Dendritic cell treated with granulocyte-macrophage colony-stimulating factor and Interleukin-4, amounts not matched to agents 40 ng/mL and 50 ng/mL, for 4 days (primary cell): ENCODE measurements at regions not wholly inside any gene's neighbourhood (a gene's known extent, or its start where the extent isn't known, plus 50 kb on each side); places are given as distances from the start of the nearest gene placed in this dataset.
"Not testable (repeated sequence)": the region's sequence is repeated elsewhere in the genome, so short reads cannot be mapped to it uniquely, and the experiment has no call there.

ENCODE experiments used
- H3K27ac Mint-ChIP-seq: one replicate; pipeline ENCODE4 v1.8.0; 2022; ENCODE audit warnings: mild to moderate bottlenecking, mixed read lengths
- H3K27me3 Mint-ChIP-seq: one replicate; pipeline ENCODE4 v1.8.0; 2022; ENCODE audit warnings: mild to moderate bottlenecking, mixed read lengths
- H3K36me3 Mint-ChIP-seq: one replicate; pipeline ENCODE4 v1.8.0; 2022; ENCODE audit warnings: low read depth, mixed read lengths
- H3K4me1 Mint-ChIP-seq: one replicate; pipeline ENCODE4 v1.8.0; 2022; ENCODE audit warnings: low read depth, mixed read lengths
- H3K4me3 Mint-ChIP-seq: one replicate; pipeline ENCODE4 v1.8.0; 2022; ENCODE audit warnings: mild to moderate bottlenecking, moderate library complexity, mixed read lengths
- H3K9me3 Mint-ChIP-seq: one replicate; pipeline ENCODE4 v1.8.0; 2022; ENCODE audit warnings: mixed read lengths
- intact Hi-C: fragments of 100-400 bp; cut with micrococcal nuclease; formaldehyde crosslinking; loops from one replicate; pipeline ENCODE4 v1.15.0; 2022

DNA sequence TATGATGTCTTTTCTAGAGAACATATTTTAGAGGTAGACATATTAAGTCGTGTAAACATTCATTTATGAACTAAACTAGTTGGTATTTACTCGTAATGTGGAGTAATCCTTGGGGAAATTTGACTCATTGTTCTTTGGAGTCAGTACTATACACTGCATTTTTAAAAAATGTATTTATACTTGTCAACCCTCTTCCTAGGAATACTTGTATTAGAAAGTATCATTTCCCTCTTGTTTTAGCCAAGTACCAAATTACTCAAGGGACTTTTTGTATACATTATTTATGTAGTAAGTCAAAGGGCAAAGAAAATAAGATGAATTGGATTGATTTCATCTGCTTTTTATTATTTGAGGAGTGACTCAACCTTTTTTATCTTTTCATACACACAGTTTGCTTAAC is 248.1 kb upstream of the IZUMO3 start:
- intact Hi-C loops: no loop called here
- Mint-ChIP-seq H3K27me3 (no peaks in the 10 kb centered on the region), H3K9me3 (peaks cover 24% of the 10 kb centered on the region), H3K4me3 (no peak overlapping the region), H3K27ac (no peak overlapping the region), H3K4me1 (no peaks in the 10 kb centered on the region), H3K36me3 (no peaks in the 10 kb centered on the region)

- Mint-ChIP-seq H3K27me3 (no peaks in the 10 kb centered on the region), H3K9me3 (peaks cover 41% of the 10 kb centered on the region), H3K27ac (no peak overlapping the region), H3K4me1 (no peaks in the 10 kb centered on the region), H3K4me3 (no peak overlapping the region), H3K36me3 (no peaks in the 10 kb centered on the region)
- intact Hi-C loops: no loop called here
Measured at GRCh38 chr9:24776226-24776625, 230.5 kb upstream of the IZUMO3 start.

DNA sequence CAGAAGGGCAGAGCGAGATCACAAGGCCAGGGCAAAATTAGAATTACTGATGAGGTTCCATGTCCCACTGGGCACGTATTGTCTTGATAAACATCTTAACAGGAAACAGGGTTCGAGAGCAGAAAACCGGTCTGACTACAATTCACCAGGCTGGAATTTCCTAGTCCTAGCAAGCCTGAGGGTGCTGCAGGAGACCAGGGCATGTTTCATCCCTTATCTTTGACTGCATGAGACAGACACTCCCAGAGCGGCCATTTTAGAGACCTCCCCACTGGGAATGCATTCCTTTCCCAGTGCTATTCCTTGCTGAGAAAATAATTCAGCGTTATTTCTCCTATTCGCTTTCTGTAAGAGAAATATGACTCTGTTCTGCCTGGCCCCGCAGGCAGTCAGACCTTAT is 228.5 kb upstream of the IZUMO3 start:
- intact Hi-C loops, H3K36me3 Mint-ChIP-seq, H3K4me1 Mint-ChIP-seq, H3K27me3 Mint-ChIP-seq, H3K27ac Mint-ChIP-seq, H3K4me3 Mint-ChIP-seq: not testable (repeated sequence)
- peaks cover 41% of the 10 kb centered on the region for H3K9me3 Mint-ChIP-seq

GRCh38 chr9:24766081-24766480 is 220.4 kb upstream of the IZUMO3 start:
- no peak overlapping the region for H3K4me3 Mint-ChIP-seq
- intact Hi-C loops: no loop called here
- peaks cover 41% of the 10 kb centered on the region for H3K9me3 Mint-ChIP-seq
- H3K4me1 Mint-ChIP-seq: no peaks in the 10 kb centered on the region
- H3K27ac Mint-ChIP-seq: no peak overlapping the region
- no peaks in the 10 kb centered on the region for H3K36me3 Mint-ChIP-seq
- no peaks in the 10 kb centered on the region for H3K27me3 Mint-ChIP-seq

DNA sequence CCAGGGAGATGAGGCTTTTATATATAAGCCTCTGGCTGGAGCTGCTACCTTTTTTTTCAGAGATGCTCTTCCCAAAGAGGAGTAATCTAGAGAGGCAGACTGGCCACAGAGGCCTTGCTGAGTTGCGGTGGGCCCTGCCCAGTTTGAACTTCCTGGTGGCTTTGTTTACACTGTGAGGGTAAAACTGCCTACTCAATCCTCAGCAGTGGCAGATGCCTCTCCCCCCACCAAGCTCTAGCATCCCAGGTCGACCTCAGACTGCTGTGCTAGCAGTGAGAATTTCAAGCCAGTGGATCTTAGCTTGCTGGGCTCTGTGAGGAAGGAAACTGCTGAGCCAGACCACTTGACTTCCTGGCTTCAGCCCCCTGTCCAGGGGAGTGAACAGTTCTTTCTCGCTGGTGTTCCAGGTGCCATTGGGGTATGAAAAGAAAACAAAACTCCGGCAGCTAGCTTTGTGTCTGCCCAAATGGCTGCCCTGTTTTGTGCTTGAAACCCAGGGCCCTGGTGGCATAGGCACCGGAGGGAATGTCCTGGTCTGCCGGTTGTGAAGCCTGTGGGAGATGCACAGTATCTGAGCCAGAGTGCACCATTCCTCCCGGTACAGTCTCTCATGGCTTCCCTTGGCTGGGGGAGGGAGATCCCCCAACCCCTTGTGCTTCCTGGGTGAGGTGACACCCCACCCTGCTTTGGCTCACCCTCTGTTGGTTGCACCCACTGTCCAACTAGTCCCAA is 219.5 kb upstream of the IZUMO3 start:
- H3K9me3 Mint-ChIP-seq: peaks cover 40% of the 10 kb centered on the region
- H3K4me1 Mint-ChIP-seq: no peaks in the 10 kb centered on the region
- no peaks in the 10 kb centered on the region for H3K36me3 Mint-ChIP-seq
- intact Hi-C loops: no loop called here
- H3K27me3 Mint-ChIP-seq: no peaks in the 10 kb centered on the region
- no peak overlapping the region for H3K27ac Mint-ChIP-seq
- H3K4me3 Mint-ChIP-seq: no peak overlapping the region

GRCh38 chr9:24738421-24738961 is 192.8 kb upstream of the IZUMO3 start:
- peaks cover 16% of the 10 kb centered on the region for H3K9me3 Mint-ChIP-seq
- H3K27me3 Mint-ChIP-seq: no peaks in the 10 kb centered on the region
- no peaks in the 10 kb centered on the region for H3K4me1 Mint-ChIP-seq
- intact Hi-C loops: no loop called here
- no peaks in the 10 kb centered on the region for H3K36me3 Mint-ChIP-seq
- H3K27ac Mint-ChIP-seq: no peak overlapping the region
- no peak overlapping the region for H3K4me3 Mint-ChIP-seq

DNA sequence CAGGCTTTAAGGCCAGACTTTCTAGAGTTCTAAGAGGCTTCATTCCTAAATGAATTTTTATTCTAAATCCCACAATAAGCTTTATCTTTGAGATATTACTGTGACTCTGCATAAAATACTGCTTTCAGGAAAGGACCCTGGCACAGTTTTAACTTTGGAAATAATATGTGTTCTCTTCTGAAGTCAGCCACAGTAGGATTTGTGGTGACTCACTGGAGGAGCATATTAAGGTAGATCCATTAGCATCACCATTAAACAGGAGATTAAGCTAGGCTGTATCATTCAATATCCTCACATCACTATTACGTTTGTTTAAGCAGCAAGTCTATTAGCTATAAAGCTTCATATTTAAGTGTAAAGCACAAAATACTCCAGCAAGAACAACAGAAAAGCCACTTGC is 186.1 kb upstream of the IZUMO3 start:
- H3K27me3 Mint-ChIP-seq: no peaks in the 10 kb centered on the region
- no peak overlapping the region for H3K4me3 Mint-ChIP-seq
- H3K4me1 Mint-ChIP-seq: no peaks in the 10 kb centered on the region
- intact Hi-C loops: no loop called here
- peaks cover 8% of the 10 kb centered on the region for H3K9me3 Mint-ChIP-seq
- H3K27ac Mint-ChIP-seq: no peak overlapping the region
- H3K36me3 Mint-ChIP-seq: no peaks in the 10 kb centered on the region

- Mint-ChIP-seq H3K4me1 (no peaks in the 10 kb centered on the region), H3K36me3 (no peaks in the 10 kb centered on the region), H3K27ac (no peak overlapping the region), H3K9me3 (peaks cover 20% of the 10 kb centered on the region), H3K27me3 (no peaks in the 10 kb centered on the region), H3K4me3 (no peak overlapping the region)
- intact Hi-C loops: no loop called here
Measured at GRCh38 chr9:24721621-24722020, 175.9 kb upstream of the IZUMO3 start.

DNA sequence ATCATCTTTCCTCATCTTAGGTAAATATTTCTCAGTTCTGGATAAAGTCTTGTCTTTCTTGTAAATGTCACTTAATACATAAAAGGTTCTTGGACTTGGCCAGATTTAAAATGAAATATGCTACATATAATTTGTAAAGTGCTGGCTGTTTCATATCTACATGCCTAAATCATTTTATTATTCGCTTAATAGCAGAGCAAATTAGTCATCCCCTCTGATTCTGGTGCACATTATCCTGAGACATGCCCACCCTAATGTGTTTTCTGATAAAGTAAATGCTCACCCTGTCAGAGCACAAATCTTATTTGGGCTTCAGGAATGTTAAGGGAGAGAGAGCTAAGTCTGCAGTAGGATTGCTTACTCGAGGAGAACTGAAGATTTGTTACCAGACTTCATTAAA is 166.5 kb upstream of the IZUMO3 start:
- no peak overlapping the region for H3K27ac Mint-ChIP-seq
- H3K4me3 Mint-ChIP-seq: no peak overlapping the region
- H3K36me3 Mint-ChIP-seq: no peaks in the 10 kb centered on the region
- H3K27me3 Mint-ChIP-seq: no peaks in the 10 kb centered on the region
- H3K4me1 Mint-ChIP-seq: no peaks in the 10 kb centered on the region
- H3K9me3 Mint-ChIP-seq: no peaks in the 10 kb centered on the region
- intact Hi-C loops: no loop called here

DNA sequence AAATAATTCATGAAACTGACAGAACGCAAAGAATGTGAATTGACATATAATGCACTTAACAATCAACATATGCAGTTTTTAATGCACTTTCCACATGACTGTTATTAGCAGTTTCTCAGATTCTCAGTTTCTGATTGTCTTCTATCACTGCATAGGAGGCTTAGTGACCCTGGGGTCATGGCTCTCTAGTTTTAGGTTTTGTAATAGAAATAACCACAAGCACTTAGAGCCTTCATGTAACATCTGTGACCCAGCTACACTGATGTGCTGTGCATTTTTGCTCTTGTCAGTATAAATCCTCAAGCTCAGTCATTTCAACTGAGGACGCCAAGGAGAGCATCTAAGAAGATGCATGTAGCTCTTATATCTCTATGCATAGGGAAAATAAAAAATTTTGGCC is 163.1 kb upstream of the IZUMO3 start:
- no peak overlapping the region for H3K4me3 Mint-ChIP-seq
- no peaks in the 10 kb centered on the region for H3K4me1 Mint-ChIP-seq
- no peaks in the 10 kb centered on the region for H3K27me3 Mint-ChIP-seq
- no peak overlapping the region for H3K27ac Mint-ChIP-seq
- H3K9me3 Mint-ChIP-seq: no peaks in the 10 kb centered on the region
- intact Hi-C loops: no loop called here
- H3K36me3 Mint-ChIP-seq: no peaks in the 10 kb centered on the region

GRCh38 chr9:24698881-24699518 is 153.3 kb upstream of the IZUMO3 start:
- Mint-ChIP-seq H3K27me3 (no peaks in the 10 kb centered on the region), H3K36me3 (no peaks in the 10 kb centered on the region), H3K9me3 (peaks cover 14% of the 10 kb centered on the region), H3K4me1 (no peaks in the 10 kb centered on the region), H3K4me3 (no peak overlapping the region), H3K27ac (no peak overlapping the region)
- intact Hi-C loops: no loop called here

DNA sequence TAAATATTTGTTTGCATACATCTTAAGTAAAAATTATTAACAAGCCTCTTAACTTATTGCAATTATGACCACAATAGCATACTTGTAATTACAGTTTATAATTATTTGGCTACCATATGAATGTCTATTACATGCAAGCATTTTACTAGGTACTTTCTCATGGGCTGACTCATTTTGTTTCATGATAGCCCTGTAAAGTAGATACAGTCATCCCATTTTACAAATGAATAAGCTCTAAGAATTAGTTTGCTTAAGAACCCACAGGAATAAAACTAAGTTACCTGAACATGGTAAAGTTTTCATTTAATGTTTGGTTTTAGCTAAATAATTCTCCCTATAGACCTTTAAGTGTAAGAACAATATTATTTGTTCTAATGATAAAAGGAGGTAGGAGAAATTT is 126.6 kb upstream of the IZUMO3 start:
- Mint-ChIP-seq H3K27me3 (no peaks in the 10 kb centered on the region), H3K27ac (no peak overlapping the region), H3K4me3 (no peak overlapping the region), H3K36me3 (no peaks in the 10 kb centered on the region), H3K9me3 (peaks cover 16% of the 10 kb centered on the region), H3K4me1 (no peaks in the 10 kb centered on the region)
- intact Hi-C loops: no loop called here

DNA sequence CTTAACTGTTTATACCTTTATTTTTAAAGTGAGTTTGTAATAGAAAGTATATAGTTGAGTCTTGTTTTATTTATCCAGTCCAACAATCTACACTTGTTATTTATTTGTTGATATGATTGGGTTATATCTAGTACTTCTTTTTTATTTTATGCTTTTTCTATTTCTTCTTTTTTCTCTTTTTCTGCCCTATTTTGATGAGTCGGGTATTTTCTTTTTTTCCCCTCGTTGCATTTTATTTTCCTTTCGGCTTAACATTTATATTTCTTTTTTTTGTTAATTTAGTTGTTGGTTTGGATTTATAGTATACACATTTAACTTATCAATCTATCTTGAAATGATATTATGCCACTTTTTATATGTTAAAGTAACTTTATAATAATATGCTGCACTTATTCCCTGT is 111.7 kb upstream of the IZUMO3 start:
- Mint-ChIP-seq H3K4me1 (no peaks in the 10 kb centered on the region), H3K9me3 (peaks cover 19% of the 10 kb centered on the region), H3K27ac (no peak overlapping the region), H3K27me3 (no peaks in the 10 kb centered on the region), H3K4me3 (no peak overlapping the region), H3K36me3 (no peaks in the 10 kb centered on the region)
- intact Hi-C loops: loop anchor here (10.0 kb wide), 1 partner anchor 63 kb away; no protein-coding TSS in a partner anchor

GRCh38 chr9:24652181-24652580 is 106.5 kb upstream of the IZUMO3 start:
- no peak overlapping the region for H3K27ac Mint-ChIP-seq
- H3K4me3 Mint-ChIP-seq: no peak overlapping the region

More at GRCh38 chr9:24652181-24652580, 106.5 kb upstream of the IZUMO3 start:
- Mint-ChIP-seq H3K4me1 (no peaks in the 10 kb centered on the region), H3K36me3 (no peaks in the 10 kb centered on the region), H3K9me3 (peaks cover 32% of the 10 kb centered on the region), H3K27me3 (no peaks in the 10 kb centered on the region)
- intact Hi-C loops: loop anchor here (10.0 kb wide), 1 partner anchor 57 kb away; no protein-coding TSS in a partner anchor
